ENCODE measurements at regions not wholly inside any gene's neighbourhood (a gene's known extent, or its start where the extent isn't known, plus 50 kb on each side); places are given as distances from the start of the nearest gene placed in this dataset.

- no peak for TF ChIP-seq CTCF (IDR thresholded peaks at IDR 0.05; ENCODE audit: insufficient read depth, low read length, severe bottlenecking)
- DNase-seq (ENCODE audit: low read depth) (no peak), FAIRE-seq (no peak)
- H3K4me3 ChIP-seq (ENCODE audit: low read depth, low read length) = no peak overlapping the region
- no peaks in the 10 kb centered on the region for H3K27me3 ChIP-seq (ENCODE audit: control insufficient read depth, insufficient read depth, low read length)
- H3K36me3 ChIP-seq (ENCODE audit: control insufficient read depth, insufficient read depth, low read length) = no peaks in the 10 kb centered on the region
Measured at GRCh38 chr18:68504441-68505177, 210.3 kb downstream of the TMX3 start.

GRCh38 chr18:68500556-68500955 lies 214.4 kb downstream of the TMX3 start:
- Histone ChIP-seq H3K27me3 (ENCODE audit: control insufficient read depth, insufficient read depth, low read length) (no peaks in the 10 kb centered on the region), H3K4me3 (ENCODE audit: low read depth, low read length) (no peak overlapping the region), H3K36me3 (ENCODE audit: control insufficient read depth, insufficient read depth, low read length) (no peaks in the 10 kb centered on the region)
- DNase-seq (ENCODE audit: low read depth) (no peak), FAIRE-seq (no peak)
- TF ChIP-seq CTCF (IDR thresholded peaks at IDR 0.05; ENCODE audit: insufficient read depth, low read length, severe bottlenecking) = no peak

GRCh38 chr18:68499141-68499540 lies 215.8 kb downstream of the TMX3 start:
- TF ChIP-seq CTCF (IDR thresholded peaks at IDR 0.05; ENCODE audit: insufficient read depth, low read length, severe bottlenecking) = no peak
- Histone ChIP-seq H3K4me3 (ENCODE audit: low read depth, low read length) (no peak overlapping the region), H3K36me3 (ENCODE audit: control insufficient read depth, insufficient read depth, low read length) (no peaks in the 10 kb centered on the region), H3K27me3 (ENCODE audit: control insufficient read depth, insufficient read depth, low read length) (no peaks in the 10 kb centered on the region)
- FAIRE-seq (no peak), DNase-seq (ENCODE audit: low read depth) (no peak)

GRCh38 chr18:68498636-68499035 lies 216.3 kb downstream of the TMX3 start:
- FAIRE-seq = no peak
- Histone ChIP-seq H3K36me3 (ENCODE audit: control insufficient read depth, insufficient read depth, low read length) (no peaks in the 10 kb centered on the region), H3K27me3 (ENCODE audit: control insufficient read depth, insufficient read depth, low read length) (no peaks in the 10 kb centered on the region), H3K4me3 (ENCODE audit: low read depth, low read length) (no peak overlapping the region)
- no peak for TF ChIP-seq CTCF (IDR thresholded peaks at IDR 0.05; ENCODE audit: insufficient read depth, low read length, severe bottlenecking)
- no peak for DNase-seq (ENCODE audit: low read depth)

- TF ChIP-seq CTCF (IDR thresholded peaks at IDR 0.05; ENCODE audit: insufficient read depth, low read length, severe bottlenecking) = no peak
- no peak overlapping the region for H3K4me3 ChIP-seq (ENCODE audit: low read depth, low read length)
- H3K36me3 ChIP-seq (ENCODE audit: control insufficient read depth, insufficient read depth, low read length) = no peaks in the 10 kb centered on the region
- DNase-seq (ENCODE audit: low read depth) (no peak), FAIRE-seq (no peak)
- H3K27me3 ChIP-seq (ENCODE audit: control insufficient read depth, insufficient read depth, low read length) = no peaks in the 10 kb centered on the region
Measured at GRCh38 chr18:68498185-68498584, 216.7 kb downstream of the TMX3 start.
